CD4-positive, CD25-positive, alpha-beta regulatory T cell (primary cell): ENCODE measurements at regions not wholly inside any gene's neighbourhood (a gene's known extent, or its start where the extent isn't known, plus 50 kb on each side); places are given as distances from the start of the nearest gene placed in this dataset.

ENCODE experiments used
- ATAC-seq, 2 donors: fragments of 150-1000 bp; cut with Tn5 transposase; one replicate each; pipeline ENCODE4 v1.10.0; 2021; ENCODE audit warnings: low read depth in 2 of 2, moderate number of reproducible peaks in 2 of 2, moderate library complexity in 1 of 2
- DNase-seq, 3 donors: peaks; one replicate each; pipeline versions ENCODE4 v3.0.0 to v3.0.0-alpha.2; 2012 to 2022; ENCODE audit warnings: mixed read lengths in 1 of 3
- H3K27ac ChIP-seq: one replicate; pipeline ENCODE4 v1.7.0; 2013; ENCODE audit warnings: mild to moderate bottlenecking, low read length; ENCODE audit not compliant: insufficient read depth, poor library complexity, severe bottlenecking
- H3K27me3 ChIP-seq: one replicate; pipeline ENCODE4 v1.7.0; 2013; ENCODE audit warnings: low read length; ENCODE audit not compliant: control insufficient read depth, insufficient read depth
- H3K36me3 ChIP-seq: one replicate; pipeline ENCODE4 v1.7.0; 2013; ENCODE audit warnings: mild to moderate bottlenecking, low read length, moderate library complexity; ENCODE audit not compliant: control insufficient read depth, insufficient read depth
- H3K4me1 ChIP-seq: 2 replicates; pipeline ENCODE4 v1.7.0; 2013; ENCODE audit warnings: mild to moderate bottlenecking, low read length; ENCODE audit not compliant: insufficient read depth, control insufficient read depth, poor library complexity, severe bottlenecking
- H3K4me3 ChIP-seq: one replicate; pipeline ENCODE4 v1.7.0; 2013; ENCODE audit warnings: low read depth, mild to moderate bottlenecking, low read length, moderate library complexity
- H3K9me3 ChIP-seq, 2 experiments: 1 replicate in 1 of 2; 2 replicates in 1 of 2; pipeline ENCODE4 v1.7.0; 2013; ENCODE audit warnings: low read length in 2 of 2, mild to moderate bottlenecking in 1 of 2, moderate library complexity in 1 of 2; ENCODE audit not compliant: control insufficient read depth in 2 of 2
- H3K27ac Mint-ChIP-seq, 3 donors: one replicate each; pipeline ENCODE4 v1.8.0; 2020 to 2022; ENCODE audit warnings: mild to moderate bottlenecking in 3 of 3, mixed read lengths in 3 of 3, moderate library complexity in 2 of 3
- H3K27me3 Mint-ChIP-seq: one replicate; pipeline ENCODE4 v1.8.0; 2022; ENCODE audit warnings: mild to moderate bottlenecking, mixed read lengths
- H3K36me3 Mint-ChIP-seq: one replicate; pipeline ENCODE4 v1.8.0; 2020; ENCODE audit warnings: mixed read lengths
- H3K4me1 Mint-ChIP-seq, 4 donors: one replicate each; pipeline ENCODE4 v1.8.0; 2020 to 2022; ENCODE audit warnings: mixed read lengths in 4 of 4, mild to moderate bottlenecking in 1 of 4
- H3K4me3 Mint-ChIP-seq, 4 donors: one replicate each; pipeline ENCODE4 v1.8.0; 2020 to 2022; ENCODE audit warnings: mild to moderate bottlenecking in 4 of 4, mixed read lengths in 4 of 4, moderate library complexity in 3 of 4
- H3K9me3 Mint-ChIP-seq, 7 donors: one replicate each; pipeline ENCODE4 v1.8.0; 2020 to 2022; ENCODE audit warnings: mixed read lengths in 7 of 7, mild to moderate bottlenecking in 3 of 7, moderate library complexity in 2 of 7

- H3K4me3 ChIP-seq, result no peak overlapping the region
Observed at GRCh38 chr10:21257919-21258318, 267.6 kb downstream of the SKIDA1 start.

GRCh38 chr10:21257191-21257590, 268.3 kb downstream of the SKIDA1 start:
- H3K36me3 ChIP-seq, result no peaks in the 10 kb centered on the region
- ATAC-seq, result no peak

More at GRCh38 chr10:21257919-21258318, 267.6 kb downstream of the SKIDA1 start:
- Mint-ChIP-seq H3K27me3 (peaks cover 5% of the 10 kb centered on the region), H3K4me1 (no peaks in the 10 kb centered on the region), H3K4me3 (no peak overlapping the region), H3K27ac (no peak overlapping the region), H3K9me3 (peaks cover 0 to 3% (median 0%) of the 10 kb centered on the region in 7 donors), H3K36me3 (no peaks in the 10 kb centered on the region)
- H3K36me3 ChIP-seq, result no peaks in the 10 kb centered on the region
- DNase-seq (no peak), ATAC-seq (no peak)
- H3K4me1 ChIP-seq, result no peaks in the 10 kb centered on the region
- no peaks in the 10 kb centered on the region for H3K27me3 ChIP-seq
- H3K9me3 ChIP-seq, result no peaks in the 10 kb centered on the region
- no peak overlapping the region for H3K27ac ChIP-seq

GRCh38 chr10:21249435-21249834, 276.0 kb downstream of the SKIDA1 start:
- no peaks in the 10 kb centered on the region for H3K9me3 ChIP-seq
- Mint-ChIP-seq H3K4me3 (no peak overlapping the region), H3K27me3 (peaks cover 4% of the 10 kb centered on the region), H3K4me1 (no peaks in the 10 kb centered on the region), H3K27ac (no peak overlapping the region), H3K9me3 (peaks cover 0 to 3% (median 0%) of the 10 kb centered on the region in 7 donors), H3K36me3 (no peaks in the 10 kb centered on the region)
- no peak for DNase-seq
- no peak overlapping the region for H3K27ac ChIP-seq
- ATAC-seq, result no peak
- H3K4me1 ChIP-seq, result no peaks in the 10 kb centered on the region
- no peak overlapping the region for H3K4me3 ChIP-seq
- no peaks in the 10 kb centered on the region for H3K36me3 ChIP-seq
- no peaks in the 10 kb centered on the region for H3K27me3 ChIP-seq

More at GRCh38 chr10:21257191-21257590, 268.3 kb downstream of the SKIDA1 start:
- Mint-ChIP-seq H3K4me3 (no peak overlapping the region), H3K27me3 (peaks cover 5% of the 10 kb centered on the region), H3K4me1 (no peaks in the 10 kb centered on the region), H3K36me3 (no peaks in the 10 kb centered on the region), H3K27ac (no peak overlapping the region), H3K9me3 (peaks cover 0 to 3% (median 0%) of the 10 kb centered on the region in 7 donors)
- Histone ChIP-seq H3K4me1 (no peaks in the 10 kb centered on the region), H3K27me3 (no peaks in the 10 kb centered on the region), H3K9me3 (no peaks in the 10 kb centered on the region), H3K4me3 (no peak overlapping the region), H3K27ac (no peak overlapping the region)
- no peak for DNase-seq

- Mint-ChIP-seq H3K4me1 (no peaks in the 10 kb centered on the region), H3K4me3 (no peak overlapping the region), H3K36me3 (no peaks in the 10 kb centered on the region), H3K27ac (no peak overlapping the region), H3K9me3 (peaks cover 0 to 3% (median 0%) of the 10 kb centered on the region in 7 donors), H3K27me3 (peaks cover 4% of the 10 kb centered on the region)
- H3K9me3 ChIP-seq, result no peaks in the 10 kb centered on the region
- H3K4me1 ChIP-seq, result no peaks in the 10 kb centered on the region
- ATAC-seq (no peak), DNase-seq (no peak)
- H3K4me3 ChIP-seq, result no peak overlapping the region
- no peak overlapping the region for H3K27ac ChIP-seq
- H3K36me3 ChIP-seq, result no peaks in the 10 kb centered on the region
- no peaks in the 10 kb centered on the region for H3K27me3 ChIP-seq
Observed at GRCh38 chr10:21247592-21247991, 277.9 kb downstream of the SKIDA1 start.

GRCh38 chr10:21246178-21246577, 279.3 kb downstream of the SKIDA1 start:
- Mint-ChIP-seq H3K36me3 (no peaks in the 10 kb centered on the region), H3K9me3 (peaks cover 0 to 3% (median 0%) of the 10 kb centered on the region in 7 donors), H3K4me1 (no peaks in the 10 kb centered on the region), H3K27ac (no peak overlapping the region), H3K4me3 (no peak overlapping the region), H3K27me3 (peaks cover 9% of the 10 kb centered on the region)
- Histone ChIP-seq H3K4me1 (no peaks in the 10 kb centered on the region), H3K27ac (no peak overlapping the region), H3K4me3 (no peak overlapping the region), H3K27me3 (no peaks in the 10 kb centered on the region), H3K36me3 (no peaks in the 10 kb centered on the region), H3K9me3 (no peaks in the 10 kb centered on the region)
- no peak for DNase-seq
- ATAC-seq, result no peak

GRCh38 chr10:21243748-21244257, 281.7 kb downstream of the SKIDA1 start:
- Histone ChIP-seq H3K4me3 (no peak overlapping the region), H3K27me3 (no peaks in the 10 kb centered on the region), H3K9me3 (no peaks in the 10 kb centered on the region), H3K27ac (no peak overlapping the region), H3K36me3 (no peaks in the 10 kb centered on the region), H3K4me1 (no peaks in the 10 kb centered on the region)
- ATAC-seq, result no peak
- no peak for DNase-seq
- no peaks in the 10 kb centered on the region for H3K36me3 Mint-ChIP-seq
- no peaks in the 10 kb centered on the region for H3K4me1 Mint-ChIP-seq
- H3K4me3 Mint-ChIP-seq, result no peak overlapping the region
- no peak overlapping the region for H3K27ac Mint-ChIP-seq
- H3K27me3 Mint-ChIP-seq, result peaks cover 7% of the 10 kb centered on the region
- peaks cover 0 to 3% (median 0%) of the 10 kb centered on the region in 7 donors for H3K9me3 Mint-ChIP-seq

GRCh38 chr10:21242915-21243314, 282.6 kb downstream of the SKIDA1 start:
- H3K36me3 ChIP-seq, result no peaks in the 10 kb centered on the region
- H3K4me1 Mint-ChIP-seq, result no peaks in the 10 kb centered on the region
- ATAC-seq, result no peak
- H3K27me3 ChIP-seq, result no peaks in the 10 kb centered on the region
- H3K27me3 Mint-ChIP-seq, result peaks cover 5% of the 10 kb centered on the region
- no peak overlapping the region for H3K4me3 ChIP-seq
- no peak overlapping the region for H3K27ac ChIP-seq
- DNase-seq, result no peak
- no peak overlapping the region for H3K4me3 Mint-ChIP-seq
- peaks cover 0 to 2% (median 0%) of the 10 kb centered on the region in 7 donors for H3K9me3 Mint-ChIP-seq
- H3K36me3 Mint-ChIP-seq, result no peaks in the 10 kb centered on the region
- no peaks in the 10 kb centered on the region for H3K4me1 ChIP-seq
- H3K27ac Mint-ChIP-seq, result no peak overlapping the region
- no peaks in the 10 kb centered on the region for H3K9me3 ChIP-seq

GRCh38 chr10:21238717-21239116, 286.8 kb downstream of the SKIDA1 start:
- ATAC-seq (no peak), DNase-seq (no peak)
- Mint-ChIP-seq H3K27me3 (peaks cover 5% of the 10 kb centered on the region), H3K4me1 (no peaks in the 10 kb centered on the region), H3K36me3 (no peaks in the 10 kb centered on the region), H3K27ac (no peak overlapping the region), H3K9me3 (peaks cover 0 to 3% (median 0%) of the 10 kb centered on the region in 7 donors), H3K4me3 (no peak overlapping the region)
- Histone ChIP-seq H3K36me3 (no peaks in the 10 kb centered on the region), H3K4me1 (no peaks in the 10 kb centered on the region), H3K4me3 (no peak overlapping the region), H3K9me3 (no peaks in the 10 kb centered on the region), H3K27ac (no peak overlapping the region), H3K27me3 (no peaks in the 10 kb centered on the region)
